AG10803 (cell line): ENCODE measurements at regions not wholly inside any gene's neighbourhood (a gene's known extent, or its start where the extent isn't known, plus 50 kb on each side); places are given as distances from the start of the nearest gene placed in this dataset.
A peak's percentile ranks its signal among the peaks of the same experiment; 100 is the strongest.

Experiments
- DNase-seq: peaks from one replicate; pipeline ENCODE4 v3.0.0; 2010; ENCODE audit warnings: low read depth
- H3K4me3 ChIP-seq: 2 replicates; pipeline ENCODE4 v1.5.1; 2011; ENCODE audit warnings: mild to moderate bottlenecking, low read length, control low read depth
- CTCF ChIP-seq: conservative IDR thresholded peaks from 2 replicates; pipeline ENCODE4 v1.5.1; 2011; ENCODE audit warnings: mild to moderate bottlenecking, low read length, control low read depth, inconsistent platforms

GRCh38 chr4:26080870-26081628, 167.0 kb downstream of the SMIM20 start:
- no peak for DNase-seq
- TF ChIP-seq CTCF: no peak
- H3K4me3 ChIP-seq: no peak overlapping the region

- peak; percentile 40 for DNase-seq
- TF ChIP-seq CTCF: peak; percentile 73
- H3K4me3 ChIP-seq: no peak overlapping the region
These were observed 167.9 kb downstream of the SMIM20 start for GRCh38 chr4:26081795-26082498.

- no peak for TF ChIP-seq CTCF
- no peak for DNase-seq
- no peak overlapping the region for H3K4me3 ChIP-seq
These were observed 168.5 kb downstream of the SMIM20 start for GRCh38 chr4:26082565-26082964.

GRCh38 chr4:26083987-26084386, 170.0 kb downstream of the SMIM20 start:
- H3K4me3 ChIP-seq: no peak overlapping the region
- DNase-seq: peak; percentile 86
- TF ChIP-seq CTCF: no peak

GRCh38 chr4:26084414-26084813, 170.4 kb downstream of the SMIM20 start:
- TF ChIP-seq CTCF: no peak
- no peak for DNase-seq
- H3K4me3 ChIP-seq: no peak overlapping the region

DNA sequence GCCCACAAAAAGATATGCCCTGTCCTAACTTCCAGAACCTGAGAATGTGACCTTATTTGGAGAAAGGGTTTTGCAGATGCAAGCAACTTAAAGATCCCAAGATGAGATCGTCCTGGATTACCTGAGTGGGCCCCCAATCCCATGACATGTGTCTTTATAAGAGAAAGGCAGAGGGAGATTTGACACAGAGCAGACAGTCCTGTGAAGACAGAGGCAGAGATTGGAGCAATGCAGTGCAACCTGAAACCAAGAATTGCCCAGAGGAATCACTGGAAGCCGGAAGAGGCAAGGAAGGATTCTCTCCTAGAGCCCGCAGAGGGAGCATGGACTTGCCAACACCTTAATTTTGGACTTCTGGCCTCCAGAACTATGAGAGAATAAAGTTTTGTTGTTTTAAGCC, 171.5 kb downstream of the SMIM20 start:
- no peak overlapping the region for H3K4me3 ChIP-seq
- no peak for TF ChIP-seq CTCF
- DNase-seq: no peak
